ENCODE measurements at regions not wholly inside any gene's neighbourhood (a gene's known extent, or its start where the extent isn't known, plus 50 kb on each side); places are given as distances from the start of the nearest gene placed in this dataset.

DNA sequence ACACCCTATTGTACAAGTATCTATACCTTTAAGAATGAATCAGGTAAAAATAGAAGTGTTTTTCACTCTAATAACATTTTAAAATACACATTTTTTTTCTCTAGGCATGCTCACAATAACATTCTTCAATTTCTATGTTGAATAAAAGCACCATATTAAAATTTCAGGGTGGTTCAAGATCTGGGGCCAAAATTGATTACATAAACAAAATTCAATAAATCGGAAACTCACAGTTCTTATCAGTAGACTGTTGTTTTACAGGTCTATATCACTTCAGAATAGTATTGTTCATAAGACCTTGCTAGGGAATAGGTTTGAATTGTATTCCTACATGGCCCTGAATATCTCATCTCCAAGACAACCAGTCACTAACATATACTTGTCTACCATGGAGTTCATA is 634.0 kb downstream of the SPOCK3 start:
- TF ChIP-seq, protein P1, sequence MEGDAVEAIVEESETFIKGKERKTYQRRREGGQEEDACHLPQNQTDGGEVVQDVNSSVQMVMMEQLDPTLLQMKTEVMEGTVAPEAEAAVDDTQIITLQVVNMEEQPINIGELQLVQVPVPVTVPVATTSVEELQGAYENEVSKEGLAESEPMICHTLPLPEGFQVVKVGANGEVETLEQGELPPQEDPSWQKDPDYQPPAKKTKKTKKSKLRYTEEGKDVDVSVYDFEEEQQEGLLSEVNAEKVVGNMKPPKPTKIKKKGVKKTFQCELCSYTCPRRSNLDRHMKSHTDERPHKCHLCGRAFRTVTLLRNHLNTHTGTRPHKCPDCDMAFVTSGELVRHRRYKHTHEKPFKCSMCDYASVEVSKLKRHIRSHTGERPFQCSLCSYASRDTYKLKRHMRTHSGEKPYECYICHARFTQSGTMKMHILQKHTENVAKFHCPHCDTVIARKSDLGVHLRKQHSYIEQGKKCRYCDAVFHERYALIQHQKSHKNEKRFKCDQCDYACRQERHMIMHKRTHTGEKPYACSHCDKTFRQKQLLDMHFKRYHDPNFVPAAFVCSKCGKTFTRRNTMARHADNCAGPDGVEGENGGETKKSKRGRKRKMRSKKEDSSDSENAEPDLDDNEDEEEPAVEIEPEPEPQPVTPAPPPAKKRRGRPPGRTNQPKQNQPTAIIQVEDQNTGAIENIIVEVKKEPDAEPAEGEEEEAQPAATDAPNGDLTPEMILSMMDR (IDR thresholded peaks at IDR 0.05): no peak

DNA sequence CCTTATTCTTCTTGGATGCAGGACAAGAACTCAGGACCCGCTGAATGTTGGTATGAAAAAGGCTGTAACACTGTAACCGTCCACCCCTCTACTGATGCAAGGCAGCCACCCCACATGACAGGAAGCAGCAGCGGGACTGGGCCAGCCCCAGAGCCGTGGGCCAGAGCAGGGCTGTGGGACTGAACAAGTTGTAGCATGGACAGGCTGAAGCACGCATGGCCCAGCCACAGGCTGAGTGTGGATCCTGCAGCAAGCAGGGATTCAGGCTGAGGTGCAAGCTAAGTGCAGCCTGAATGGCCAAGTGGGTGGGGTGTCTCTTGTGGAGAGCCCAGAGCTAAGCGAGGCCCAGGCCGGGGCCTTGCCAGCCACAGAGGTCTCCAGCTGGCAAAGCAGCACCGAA is 632.2 kb downstream of the SPOCK3 start:
- TF ChIP-seq, protein P1 (IDR thresholded peaks at IDR 0.05): no peak

DNA sequence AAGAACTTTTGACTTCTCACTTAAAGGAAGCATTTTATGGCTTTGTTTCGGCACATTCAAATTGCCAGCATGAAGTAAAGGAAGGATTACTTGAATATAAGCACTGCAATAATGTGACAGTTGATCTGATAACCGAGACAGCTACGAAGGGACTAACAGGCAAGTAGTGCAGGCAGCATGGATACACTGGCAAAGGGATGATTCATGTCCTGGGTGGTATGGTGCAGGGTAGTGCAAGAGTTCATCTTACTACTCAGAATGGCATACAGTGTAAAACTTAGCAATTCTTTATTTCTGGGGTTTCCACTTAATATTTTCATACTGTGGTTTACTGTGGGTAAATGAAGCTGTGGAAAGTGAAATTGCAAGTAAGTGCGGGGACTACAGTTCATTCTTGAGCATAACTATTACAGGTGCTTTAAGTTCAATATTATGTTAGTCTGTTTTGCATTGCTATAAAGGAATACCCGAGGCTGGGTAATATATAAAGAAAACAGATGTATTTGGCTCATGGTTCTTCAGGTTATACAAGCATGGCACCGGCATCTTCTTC is 611.8 kb downstream of the SPOCK3 start:
- TF ChIP-seq, protein P1 (IDR thresholded peaks at IDR 0.05): no peak

DNA sequence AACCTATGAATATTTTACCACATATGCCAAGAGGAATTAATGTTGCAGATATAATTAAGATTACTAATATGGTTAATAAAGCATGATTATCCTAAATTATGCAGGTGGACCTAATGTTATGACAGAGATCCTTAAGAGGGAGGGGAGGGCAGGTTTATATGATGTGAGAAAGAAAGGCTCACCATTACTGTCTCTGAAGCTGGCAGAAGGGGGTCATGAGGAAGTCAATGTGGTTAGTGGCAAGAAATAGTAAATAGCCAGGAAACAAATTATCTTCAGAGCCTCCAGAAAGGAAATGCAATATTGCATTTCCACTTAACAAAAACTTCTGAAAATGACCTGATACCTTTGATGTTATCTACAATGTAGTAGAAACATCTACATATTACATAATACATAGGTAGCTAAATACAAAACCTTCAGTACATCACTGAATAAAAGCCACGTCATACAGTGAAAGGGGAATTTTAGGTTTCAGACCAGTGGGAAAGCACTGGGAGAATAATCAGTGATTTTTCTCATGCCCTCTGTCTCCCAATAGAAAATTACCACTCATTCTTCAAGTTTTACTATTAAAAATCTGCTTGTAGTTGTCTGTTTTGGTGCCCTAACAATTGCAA is 609.2 kb downstream of the SPOCK3 start:
- TF ChIP-seq, protein P1 (IDR thresholded peaks at IDR 0.05): no peak

DNA sequence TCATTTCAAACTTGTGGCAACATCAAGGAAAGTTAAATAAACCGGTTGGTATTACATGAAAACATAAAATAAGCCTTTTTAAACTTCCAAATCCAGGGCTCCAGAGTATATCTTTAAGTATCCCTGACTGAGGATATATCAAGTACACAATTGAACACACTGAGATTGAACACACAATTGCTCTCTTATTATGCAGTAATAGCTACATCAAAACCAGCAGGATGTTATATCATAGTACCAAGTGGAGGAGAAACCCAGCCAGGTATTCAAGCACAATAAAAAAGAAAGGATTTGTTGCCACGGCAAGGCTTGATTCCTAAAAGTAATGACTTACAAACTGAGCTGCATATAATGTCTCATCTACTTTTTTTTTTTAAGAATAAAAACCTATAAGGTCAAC is 605.8 kb downstream of the SPOCK3 start:
- TF ChIP-seq, protein P1 (IDR thresholded peaks at IDR 0.05): no peak

DNA sequence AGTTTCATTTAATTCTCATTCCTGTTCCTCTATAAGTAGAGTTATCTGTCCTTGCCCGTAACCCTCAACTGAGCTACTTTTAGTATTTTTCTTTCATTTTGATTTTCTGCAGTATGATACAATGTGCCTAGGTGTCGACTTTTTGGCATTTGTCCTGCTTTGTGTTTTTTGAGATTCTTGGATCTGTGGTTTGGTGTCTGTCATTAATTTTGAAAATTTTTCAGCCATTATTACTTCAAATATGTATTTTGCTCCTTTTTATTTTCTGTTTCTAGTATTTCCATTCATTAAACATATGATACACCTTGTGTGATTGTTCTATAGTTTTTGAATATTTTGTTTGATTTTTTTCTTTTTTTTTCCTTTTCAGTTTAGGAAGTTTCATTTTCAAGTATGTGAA is 598.9 kb downstream of the SPOCK3 start:
- TF ChIP-seq, protein P1 (IDR thresholded peaks at IDR 0.05): no peak

DNA sequence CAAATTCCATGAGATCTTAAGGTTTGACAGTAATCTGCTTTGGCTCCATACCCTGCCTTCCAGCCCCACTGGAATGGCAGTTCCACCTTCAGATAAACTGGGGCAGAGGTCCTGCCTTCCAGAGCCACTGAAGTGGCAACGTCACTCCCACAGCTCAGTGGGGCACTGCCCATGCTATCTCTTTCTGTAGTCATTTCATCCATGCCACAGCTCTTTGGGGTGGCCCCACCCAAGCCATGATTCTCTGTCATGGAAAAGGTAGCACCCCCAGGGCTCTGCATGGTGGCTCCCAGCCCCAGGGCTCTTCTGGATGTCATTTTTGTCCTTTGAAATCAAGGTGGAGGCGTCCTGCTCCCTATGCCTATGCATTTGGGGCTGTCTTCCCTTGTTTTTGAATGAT is 596.5 kb downstream of the SPOCK3 start:
- TF ChIP-seq, protein P1 (IDR thresholded peaks at IDR 0.05): no peak

DNA sequence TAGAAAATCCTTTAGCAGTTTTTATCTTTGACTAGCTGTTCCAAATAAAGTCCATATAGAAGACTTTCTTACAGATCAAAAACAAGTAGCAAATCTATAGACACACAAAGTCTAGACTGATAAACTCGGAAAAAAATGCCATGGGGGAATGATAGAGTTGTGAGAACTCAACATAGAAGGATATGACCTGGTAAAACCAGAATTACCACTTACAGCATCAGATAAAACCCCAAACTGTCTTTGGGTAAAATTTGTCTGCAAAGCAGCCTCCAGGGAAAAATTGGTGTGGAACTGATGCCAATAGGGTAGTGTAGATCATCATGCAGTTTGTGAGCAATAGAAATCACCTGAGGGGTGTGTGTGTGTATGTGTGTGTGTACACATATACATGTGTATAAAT is 579.1 kb downstream of the SPOCK3 start:
- TF ChIP-seq, protein P1 (IDR thresholded peaks at IDR 0.05): no peak

Measured in LNCAP (cell line).